ENCODE measurements at regions not wholly inside any gene's neighbourhood (a gene's known extent, or its start where the extent isn't known, plus 50 kb on each side); places are given as distances from the start of the nearest gene placed in this dataset.

GRCh38 chr12:76249501-76249900 is 98.7 kb downstream of the BBS10 start:
- DNase-seq (ENCODE audit: low read depth, low spot score) = no peak
- no peak overlapping the region for H3K4me3 ChIP-seq (ENCODE audit: low read depth, low read length)
- TF ChIP-seq CTCF (IDR thresholded peaks at IDR 0.05; ENCODE audit: low read depth, low read length) = no peak
- in situ Hi-C loops (cut with HindIII; ENCODE audit: low sequenced_read_pairs) = no loop called here

- TF ChIP-seq CTCF (IDR thresholded peaks at IDR 0.05; ENCODE audit: low read depth, low read length) = no peak
- H3K4me3 ChIP-seq (ENCODE audit: low read depth, low read length) = no peak overlapping the region
- in situ Hi-C loops (cut with HindIII; ENCODE audit: low sequenced_read_pairs) = no loop called here
- DNase-seq (ENCODE audit: low read depth, low spot score) = no peak
Observed at GRCh38 chr12:76247992-76248391, 100.2 kb downstream of the BBS10 start.

- H3K4me3 ChIP-seq (ENCODE audit: low read depth, low read length) = no peak overlapping the region
- DNase-seq (ENCODE audit: low read depth, low spot score) = peak; percentile 20
- no peak for TF ChIP-seq CTCF (IDR thresholded peaks at IDR 0.05; ENCODE audit: low read depth, low read length)
- in situ Hi-C loops (cut with HindIII; ENCODE audit: low sequenced_read_pairs) = no loop called here
Observed at GRCh38 chr12:76247026-76247646, 101.1 kb downstream of the BBS10 start.

GRCh38 chr12:76246611-76247010 is 101.6 kb downstream of the BBS10 start:
- H3K4me3 ChIP-seq (ENCODE audit: low read depth, low read length) = no peak overlapping the region
- no peak for DNase-seq (ENCODE audit: low read depth, low spot score)
- no peak for TF ChIP-seq CTCF (IDR thresholded peaks at IDR 0.05; ENCODE audit: low read depth, low read length)
- in situ Hi-C loops (cut with HindIII; ENCODE audit: low sequenced_read_pairs) = no loop called here

- no peak for TF ChIP-seq CTCF (IDR thresholded peaks at IDR 0.05; ENCODE audit: low read depth, low read length)
- DNase-seq (ENCODE audit: low read depth, low spot score) = no peak
- in situ Hi-C loops (cut with HindIII; ENCODE audit: low sequenced_read_pairs) = no loop called here
- no peak overlapping the region for H3K4me3 ChIP-seq (ENCODE audit: low read depth, low read length)
Observed at GRCh38 chr12:76244300-76244699, 103.9 kb downstream of the BBS10 start.

- DNase-seq (ENCODE audit: low read depth, low spot score) = peak; percentile 33
- no peak for TF ChIP-seq CTCF (IDR thresholded peaks at IDR 0.05; ENCODE audit: low read depth, low read length)
Observed at GRCh38 chr12:76242813-76243550, 105.2 kb downstream of the BBS10 start.

More at GRCh38 chr12:76242813-76243550, 105.2 kb downstream of the BBS10 start:
- in situ Hi-C loops (cut with HindIII; ENCODE audit: low sequenced_read_pairs) = no loop called here
- no peak overlapping the region for H3K4me3 ChIP-seq (ENCODE audit: low read depth, low read length)
